ENCODE measurements at regions not wholly inside any gene's neighbourhood (a gene's known extent, or its start where the extent isn't known, plus 50 kb on each side); places are given as distances from the start of the nearest gene placed in this dataset.

GRCh38 chr1:168789501-168789900, 60.5 kb upstream of the DPT start:
- TF ChIP-seq POLR2AphosphoS5 (IDR thresholded peaks at IDR 0.05) (no peak), CTCF (IDR thresholded peaks at IDR 0.05 in 8 of 11, conservative IDR thresholded peaks at IDR 0.05 in 3 of 11) (no peak)
